Mesendoderm (in vitro differentiated cells): ENCODE measurements at regions not wholly inside any gene's neighbourhood (a gene's known extent, or its start where the extent isn't known, plus 50 kb on each side); places are given as distances from the start of the nearest gene placed in this dataset.

Experiments used
- DNase-seq: peaks from one replicate; pipeline ENCODE4 v3.0.0; 2013
- H2AK5ac ChIP-seq: 2 replicates; pipeline ENCODE4 v1.6.1; 2013; ENCODE audit warnings: low read length, inconsistent platforms
- H2BK120ac ChIP-seq: 2 replicates; pipeline ENCODE4 v1.6.1; 2013; ENCODE audit warnings: low read depth, mild to moderate bottlenecking, low read length, moderate library complexity, mixed read lengths
- H2BK15ac ChIP-seq: replicated peaks from 2 replicates; pipeline ENCODE4 v1.6.1; 2013; ENCODE audit warnings: low read depth, mild to moderate bottlenecking, moderate library complexity
- H2BK5ac ChIP-seq: 2 replicates; pipeline ENCODE4 v1.6.1; 2013; ENCODE audit warnings: low read length, inconsistent platforms
- H3K18ac ChIP-seq: 2 replicates; pipeline ENCODE4 v1.6.1; 2013; ENCODE audit warnings: mild to moderate bottlenecking, low read length, mixed read lengths
- H3K23ac ChIP-seq: one replicate; pipeline ENCODE4 v1.6.1; 2013; ENCODE audit warnings: low read length
- H3K27ac ChIP-seq: 2 replicates; pipeline ENCODE4 v1.5.1; 2013; ENCODE audit warnings: low read depth, mild to moderate bottlenecking, inconsistent platforms, low read length, moderate library complexity
- H3K27me3 ChIP-seq: 2 replicates; pipeline ENCODE4 v1.6.1; 2013; ENCODE audit warnings: low read length, control low read depth, mild to moderate bottlenecking, inconsistent platforms; ENCODE audit not compliant: insufficient read depth, poor library complexity
- H3K36me3 ChIP-seq: 2 replicates; pipeline ENCODE4 v1.6.1; 2013; ENCODE audit warnings: low read length, inconsistent platforms; ENCODE audit not compliant: control insufficient read depth, insufficient read depth
- H3K4ac ChIP-seq: one replicate; pipeline ENCODE4 v1.6.1; 2013; ENCODE audit warnings: low read depth, mild to moderate bottlenecking, low read length, moderate library complexity
- H3K4me1 ChIP-seq: 2 replicates; pipeline ENCODE4 v1.6.1; 2013; ENCODE audit warnings: low read depth, low read length, inconsistent platforms; ENCODE audit not compliant: control insufficient read depth
- H3K4me2 ChIP-seq: 2 replicates; pipeline ENCODE4 v1.6.1; 2013; ENCODE audit warnings: low read length
- H3K4me3 ChIP-seq: 2 replicates; pipeline ENCODE4 v1.5.1; 2013; ENCODE audit warnings: mild to moderate bottlenecking, low read length
- H3K56ac ChIP-seq: one replicate; pipeline ENCODE4 v1.6.1; 2013; ENCODE audit warnings: low read length
- H3K79me1 ChIP-seq: 2 replicates; pipeline ENCODE4 v1.6.1; 2013; ENCODE audit warnings: low read length, inconsistent platforms
- H3K79me2 ChIP-seq: 2 replicates; pipeline ENCODE4 v1.6.1; 2013; ENCODE audit warnings: mild to moderate bottlenecking, low read length; ENCODE audit not compliant: control insufficient read depth, insufficient read depth
- H3K9ac ChIP-seq: 2 replicates; pipeline ENCODE4 v1.6.1; 2013; ENCODE audit warnings: low read length, inconsistent platforms
- H4K5ac ChIP-seq: one replicate; pipeline ENCODE4 v1.6.1; 2013; ENCODE audit warnings: low read length
- H4K8ac ChIP-seq: one replicate; pipeline ENCODE4 v1.6.1; 2013; ENCODE audit warnings: low read depth, mild to moderate bottlenecking, control low read depth, low read length, moderate library complexity
- WGBS: extraction: QIAGEN DNeasy Blood & Tissue Kit; methylation state at CpG from one replicate; pipeline ENCODE4 v1.1.7; 2013; ENCODE audit warnings: low lambda C conversion rate, missing lambda C conversion rate; ENCODE audit not compliant: insufficient coverage; ENCODE audit errors: extremely low coverage; 5-methylcytosine and 5-hydroxymethylcytosine counted together

GRCh38 chr10:7003831-7004395 lies 406.9 kb downstream of the SFMBT2 start:
- Histone ChIP-seq H3K56ac (no peak overlapping the region), H3K4me3 (no peak overlapping the region), H2BK15ac (no peak overlapping the region), H3K23ac (no peak overlapping the region), H4K5ac (no peak overlapping the region), H3K4ac (no peak overlapping the region), H2AK5ac (no peak overlapping the region), H3K27ac (no peak overlapping the region), H3K9ac (no peak overlapping the region), H3K27me3 (no peaks in the 10 kb centered on the region), H3K36me3 (no peaks in the 10 kb centered on the region), H3K4me2 (no peak overlapping the region), H2BK120ac (no peak overlapping the region), H3K18ac (no peak overlapping the region), H3K79me2 (no peaks in the 10 kb centered on the region), H4K8ac (no peak overlapping the region), H2BK5ac (no peak overlapping the region), H3K4me1 (no peaks in the 10 kb centered on the region), H3K79me1 (no peaks in the 10 kb centered on the region)
- no CpG with 5 or more reads among the region's 4 CpGs for WGBS
- no peak for DNase-seq

- no peak overlapping the region for H3K4me3 ChIP-seq
- H2BK5ac ChIP-seq = no peak overlapping the region
- H2AK5ac ChIP-seq = no peak overlapping the region
- no peak overlapping the region for H4K5ac ChIP-seq
- no peak overlapping the region for H3K4ac ChIP-seq
- no peak overlapping the region for H2BK120ac ChIP-seq
- no peaks in the 10 kb centered on the region for H3K4me1 ChIP-seq
- no peaks in the 10 kb centered on the region for H3K36me3 ChIP-seq
- no peak for DNase-seq
- no peaks in the 10 kb centered on the region for H3K79me1 ChIP-seq
- no peak overlapping the region for H3K23ac ChIP-seq
- no peak overlapping the region for H3K18ac ChIP-seq
- no CpG with 5 or more reads among the region's 4 CpGs for WGBS
- H3K56ac ChIP-seq = no peak overlapping the region
- H2BK15ac ChIP-seq = no peak overlapping the region
- no peak overlapping the region for H4K8ac ChIP-seq
- no peak overlapping the region for H3K4me2 ChIP-seq
- H3K9ac ChIP-seq = no peak overlapping the region
- no peak overlapping the region for H3K27ac ChIP-seq
- no peaks in the 10 kb centered on the region for H3K79me2 ChIP-seq
- no peaks in the 10 kb centered on the region for H3K27me3 ChIP-seq
Observed at GRCh38 chr10:7000061-7000460, 410.8 kb downstream of the SFMBT2 start.

GRCh38 chr10:6999232-6999925 lies 411.5 kb downstream of the SFMBT2 start:
- Histone ChIP-seq H4K5ac (no peak overlapping the region), H3K36me3 (no peaks in the 10 kb centered on the region), H3K4me1 (no peaks in the 10 kb centered on the region), H3K79me2 (no peaks in the 10 kb centered on the region), H2BK120ac (no peak overlapping the region), H3K79me1 (no peaks in the 10 kb centered on the region), H3K4me3 (no peak overlapping the region), H3K56ac (no peak overlapping the region), H3K4me2 (no peak overlapping the region), H3K4ac (no peak overlapping the region), H2AK5ac (no peak overlapping the region), H2BK15ac (no peak overlapping the region), H4K8ac (no peak overlapping the region), H3K9ac (no peak overlapping the region), H3K27ac (no peak overlapping the region), H2BK5ac (no peak overlapping the region), H3K18ac (no peak overlapping the region), H3K23ac (no peak overlapping the region), H3K27me3 (no peaks in the 10 kb centered on the region)
- no peak for DNase-seq
- WGBS = no CpG with 5 or more reads among the region's 2 CpGs

GRCh38 chr10:6997509-6997908 lies 413.3 kb downstream of the SFMBT2 start:
- no peaks in the 10 kb centered on the region for H3K79me2 ChIP-seq
- H4K8ac ChIP-seq = no peak overlapping the region
- no peak overlapping the region for H3K4me3 ChIP-seq
- no peaks in the 10 kb centered on the region for H3K27me3 ChIP-seq
- H3K56ac ChIP-seq = no peak overlapping the region
- no peak overlapping the region for H2BK5ac ChIP-seq
- H3K36me3 ChIP-seq = no peaks in the 10 kb centered on the region
- WGBS = no CpG with 5 or more reads among the region's 2 CpGs
- no peaks in the 10 kb centered on the region for H3K4me1 ChIP-seq
- no peak overlapping the region for H3K4me2 ChIP-seq
- no peaks in the 10 kb centered on the region for H3K79me1 ChIP-seq
- H3K27ac ChIP-seq = no peak overlapping the region
- H3K4ac ChIP-seq = no peak overlapping the region
- H3K18ac ChIP-seq = no peak overlapping the region
- H2BK15ac ChIP-seq = no peak overlapping the region
- no peak overlapping the region for H2BK120ac ChIP-seq
- DNase-seq = no peak
- no peak overlapping the region for H3K9ac ChIP-seq
- no peak overlapping the region for H4K5ac ChIP-seq
- H2AK5ac ChIP-seq = no peak overlapping the region
- H3K23ac ChIP-seq = no peak overlapping the region

GRCh38 chr10:6996431-6996830 lies 414.4 kb downstream of the SFMBT2 start:
- H3K79me2 ChIP-seq = no peaks in the 10 kb centered on the region
- no peak overlapping the region for H3K27ac ChIP-seq
- H4K5ac ChIP-seq = no peak overlapping the region
- no peak overlapping the region for H3K18ac ChIP-seq
- no peak overlapping the region for H2AK5ac ChIP-seq
- H3K4ac ChIP-seq = no peak overlapping the region
- H3K36me3 ChIP-seq = no peaks in the 10 kb centered on the region
- H3K79me1 ChIP-seq = no peaks in the 10 kb centered on the region
- H4K8ac ChIP-seq = no peak overlapping the region
- no peak overlapping the region for H2BK15ac ChIP-seq
- H3K23ac ChIP-seq = no peak overlapping the region
- no peak overlapping the region for H3K4me2 ChIP-seq
- no peaks in the 10 kb centered on the region for H3K27me3 ChIP-seq
- no peak overlapping the region for H2BK5ac ChIP-seq
- H2BK120ac ChIP-seq = no peak overlapping the region
- no peak overlapping the region for H3K56ac ChIP-seq
- no CpG with 5 or more reads among the region's 4 CpGs for WGBS
- no peak for DNase-seq
- H3K4me3 ChIP-seq = no peak overlapping the region
- no peaks in the 10 kb centered on the region for H3K4me1 ChIP-seq
- no peak overlapping the region for H3K9ac ChIP-seq

DNA sequence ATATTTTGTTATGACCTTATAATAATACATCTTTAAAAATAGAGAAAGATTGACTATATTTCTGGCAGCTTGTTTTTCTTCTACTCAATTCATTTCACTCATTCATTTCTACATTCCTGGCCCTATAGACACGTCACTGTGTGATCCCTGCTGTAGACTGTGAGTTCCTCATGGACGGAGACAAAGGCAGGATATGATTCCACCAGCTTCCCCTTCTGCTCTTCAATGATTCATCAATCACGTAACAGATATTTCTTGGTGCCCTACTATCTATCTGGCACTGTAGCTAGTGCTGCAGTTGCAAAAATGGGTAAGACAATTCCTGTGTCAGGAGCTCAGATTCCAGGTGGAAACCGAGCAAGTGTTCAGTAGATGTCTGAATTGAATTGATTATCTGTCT lies 415.0 kb downstream of the SFMBT2 start:
- no peak overlapping the region for H3K27ac ChIP-seq
- H3K18ac ChIP-seq = no peak overlapping the region
- no peak overlapping the region for H4K5ac ChIP-seq
- no peak overlapping the region for H3K56ac ChIP-seq
- H3K79me1 ChIP-seq = no peaks in the 10 kb centered on the region
- H3K79me2 ChIP-seq = no peaks in the 10 kb centered on the region
- H3K9ac ChIP-seq = no peak overlapping the region
- H2BK5ac ChIP-seq = no peak overlapping the region
- H4K8ac ChIP-seq = no peak overlapping the region
- no peak overlapping the region for H3K4me3 ChIP-seq
- H2AK5ac ChIP-seq = no peak overlapping the region
- H3K4ac ChIP-seq = no peak overlapping the region
- WGBS = no CpG with 5 or more reads among the region's 4 CpGs
- H3K23ac ChIP-seq = no peak overlapping the region
- H3K27me3 ChIP-seq = no peaks in the 10 kb centered on the region
- DNase-seq = no peak
- H2BK120ac ChIP-seq = no peak overlapping the region
- no peaks in the 10 kb centered on the region for H3K4me1 ChIP-seq
- no peak overlapping the region for H2BK15ac ChIP-seq
- H3K4me2 ChIP-seq = no peak overlapping the region
- H3K36me3 ChIP-seq = no peaks in the 10 kb centered on the region
